ENCODE measurements at regions not wholly inside any gene's neighbourhood (a gene's known extent, or its start where the extent isn't known, plus 50 kb on each side); places are given as distances from the start of the nearest gene placed in this dataset.

DNA sequence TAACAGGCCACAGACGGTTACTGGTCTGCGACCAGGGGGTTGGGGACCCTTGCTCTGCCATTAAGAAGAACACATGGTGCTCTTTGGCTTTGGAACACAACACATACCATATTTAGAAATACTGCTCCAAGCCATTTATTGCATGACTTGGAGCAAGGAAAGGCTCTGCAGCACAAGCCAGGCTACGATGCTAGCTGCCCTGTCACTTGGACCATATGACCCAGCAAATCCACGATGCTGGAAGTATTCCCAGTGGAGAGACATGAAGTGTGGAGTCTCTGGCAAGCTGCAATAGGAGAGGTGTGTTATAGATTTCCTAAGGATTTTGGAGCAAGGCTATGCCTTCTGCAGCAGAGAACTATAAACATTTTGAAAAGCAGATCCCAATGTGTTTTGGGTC is 171.2 kb downstream of the HAUS1 start:
- H3K79me2 ChIP-seq (ENCODE audit: low read depth): no peaks in the 10 kb centered on the region
- no peaks in the 10 kb centered on the region for H3K9me3 ChIP-seq (ENCODE audit: insufficient read depth, low read depth)
- ChIA-PET CTCF (no interaction called here), POLR2A (ENCODE audit: unreplicated experiment) (no interaction called here)
- peaks cover 25% of the 10 kb centered on the region; the same call in 1 of the 2 replicates for H3F3A ChIP-seq (ENCODE audit: insufficient read depth, low read depth)
- no peak for DNase-seq
- BruUV-seq (replicated peaks): no TSS peak
- H4K20me1 ChIP-seq (ENCODE audit: insufficient read depth): no peaks in the 10 kb centered on the region
- H3K27me3 ChIP-seq (ENCODE audit: insufficient read depth, low read depth): no peaks in the 10 kb centered on the region
- H3K4me3 ChIP-seq: no peak overlapping the region
- no peak overlapping the region for H2AFZ ChIP-seq
- H3K27ac ChIP-seq: no peak overlapping the region
- no peaks in the 10 kb centered on the region for H3K36me3 ChIP-seq (ENCODE audit: low read depth)
- H3K4me1 ChIP-seq (replicated peaks; ENCODE audit: insufficient read depth): peaks cover 20% of the 10 kb centered on the region
- TF ChIP-seq CTCF (conservative IDR thresholded peaks at IDR 0.05) (no peak), EZH2 (IDR thresholded peaks at IDR 0.05; ENCODE audit: low read depth) (no peak)
- no peaks in the 10 kb centered on the region for H3K9me2 ChIP-seq (ENCODE audit: insufficient read depth)
- H3K4me2 ChIP-seq: no peak overlapping the region
- intact Hi-C loops (cut with micrococcal nuclease; ENCODE audit: unreplicated experiment): no loop called here

- H3K9me2 ChIP-seq (ENCODE audit: insufficient read depth): no peaks in the 10 kb centered on the region
- H3K36me3 ChIP-seq (ENCODE audit: low read depth): no peaks in the 10 kb centered on the region
- POLR2A ChIA-PET (ENCODE audit: unreplicated experiment): no interaction called here
- DNase-seq: no peak
- TF ChIP-seq EZH2 (IDR thresholded peaks at IDR 0.05; ENCODE audit: low read depth) (no peak), CTCF (conservative IDR thresholded peaks at IDR 0.05) (no peak)
- H3K27ac ChIP-seq: no peak overlapping the region
- no peaks in the 10 kb centered on the region for H4K20me1 ChIP-seq (ENCODE audit: insufficient read depth)
- intact Hi-C loops (cut with micrococcal nuclease; ENCODE audit: unreplicated experiment): no loop called here
- BruUV-seq (replicated peaks): no TSS peak
- H2AFZ ChIP-seq: no peak overlapping the region
- no peak overlapping the region for H3K4me3 ChIP-seq
- peaks cover 26% of the 10 kb centered on the region for H3K4me1 ChIP-seq (replicated peaks; ENCODE audit: insufficient read depth)
- CTCF ChIA-PET: interaction anchor here (0.6 kb wide), 1 partner anchor 330 kb away, joined by 3 read pairs; no protein-coding TSS in a partner anchor
- peaks cover 30% of the 10 kb centered on the region; the same call in 1 of the 2 replicates for H3F3A ChIP-seq (ENCODE audit: insufficient read depth, low read depth)
- H3K4me2 ChIP-seq: no peak overlapping the region
- no peaks in the 10 kb centered on the region for H3K27me3 ChIP-seq (ENCODE audit: insufficient read depth, low read depth)
- 0 out of 2 replicates have a peak, but pooled peaks cover 3% of the 10 kb centered on the region for H3K79me2 ChIP-seq (ENCODE audit: low read depth)
- H3K9me3 ChIP-seq (ENCODE audit: insufficient read depth, low read depth): no peaks in the 10 kb centered on the region
Observed at GRCh38 chr18:46276748-46277147, 172.6 kb downstream of the HAUS1 start.

GRCh38 chr18:46278481-46279465 is 174.6 kb downstream of the HAUS1 start:
- Histone ChIP-seq H3F3A (ENCODE audit: insufficient read depth, low read depth) (peaks cover 30% of the 10 kb centered on the region; the same call in 1 of the 2 replicates), H3K9me3 (ENCODE audit: insufficient read depth, low read depth) (no peaks in the 10 kb centered on the region), H4K20me1 (ENCODE audit: insufficient read depth) (no peaks in the 10 kb centered on the region), H3K4me3 (no peak overlapping the region), H3K79me2 (ENCODE audit: low read depth) (peaks cover 5% of the 10 kb centered on the region; the same call in 1 of the 2 replicates), H3K27me3 (ENCODE audit: insufficient read depth, low read depth) (no peaks in the 10 kb centered on the region), H3K9me2 (ENCODE audit: insufficient read depth) (no peaks in the 10 kb centered on the region), H3K36me3 (ENCODE audit: low read depth) (no peaks in the 10 kb centered on the region), H3K27ac (no peak overlapping the region), H3K4me2 (no peak overlapping the region), H3K4me1 (replicated peaks; ENCODE audit: insufficient read depth) (peaks cover 35% of the 10 kb centered on the region), H2AFZ (no peak overlapping the region)
- no TSS peak for BruUV-seq (replicated peaks)
- intact Hi-C loops (cut with micrococcal nuclease; ENCODE audit: unreplicated experiment): no loop called here
- TF ChIP-seq EZH2 (IDR thresholded peaks at IDR 0.05; ENCODE audit: low read depth) (no peak), CTCF (conservative IDR thresholded peaks at IDR 0.05) (no peak)
- no peak for DNase-seq
- CTCF ChIA-PET: no interaction called here
- POLR2A ChIA-PET (ENCODE audit: unreplicated experiment): interaction anchor here (0.6 kb wide), 1 partner anchor 613 kb away, joined by 18 read pairs; no protein-coding TSS in a partner anchor
